ENCODE measurements at regions not wholly inside any gene's neighbourhood (a gene's known extent, or its start where the extent isn't known, plus 50 kb on each side); places are given as distances from the start of the nearest gene placed in this dataset.
"Not testable (repeated sequence)": the region's sequence is repeated elsewhere in the genome, so short reads cannot be mapped to it uniquely, and the experiment has no call there.

DNA sequence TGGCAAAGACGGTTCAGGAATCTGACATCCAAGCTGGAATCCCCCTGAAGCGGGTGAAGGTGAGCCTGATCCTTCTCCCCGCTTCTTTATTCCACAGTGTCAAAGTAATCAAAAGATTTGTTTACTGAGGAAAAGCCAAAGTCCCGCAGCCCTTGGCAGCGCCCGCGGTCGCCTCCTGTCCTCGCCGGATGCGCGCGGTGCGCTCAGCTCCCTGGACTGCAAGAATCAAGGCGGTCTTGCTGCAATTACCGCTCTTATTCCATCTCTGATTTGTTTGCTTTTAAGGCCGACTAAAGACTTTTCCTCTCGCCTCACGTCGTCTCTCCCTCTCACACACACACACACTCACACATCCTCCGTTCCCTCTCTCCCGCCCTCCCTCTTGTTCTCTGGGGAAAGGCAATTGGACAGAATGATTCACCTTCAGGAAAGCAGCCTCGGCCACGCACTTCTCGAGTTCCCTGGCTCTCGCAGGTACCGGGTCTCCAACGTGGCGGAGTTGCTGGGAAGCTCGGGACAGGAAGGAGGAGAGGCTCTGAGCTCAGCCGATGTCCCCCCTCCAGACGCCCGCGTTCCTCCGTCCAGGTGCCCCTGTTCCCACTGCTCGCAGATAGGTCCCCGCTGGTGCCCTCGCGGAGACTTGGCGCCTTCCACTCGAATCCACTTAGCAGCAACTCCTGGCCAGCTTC lies 68.6 kb upstream of the USP15 start:
- POLR2A ChIA-PET, result no interaction called here
- peak; percentile 5 for DNase-seq (ENCODE audit: extremely low spot score)

DNA sequence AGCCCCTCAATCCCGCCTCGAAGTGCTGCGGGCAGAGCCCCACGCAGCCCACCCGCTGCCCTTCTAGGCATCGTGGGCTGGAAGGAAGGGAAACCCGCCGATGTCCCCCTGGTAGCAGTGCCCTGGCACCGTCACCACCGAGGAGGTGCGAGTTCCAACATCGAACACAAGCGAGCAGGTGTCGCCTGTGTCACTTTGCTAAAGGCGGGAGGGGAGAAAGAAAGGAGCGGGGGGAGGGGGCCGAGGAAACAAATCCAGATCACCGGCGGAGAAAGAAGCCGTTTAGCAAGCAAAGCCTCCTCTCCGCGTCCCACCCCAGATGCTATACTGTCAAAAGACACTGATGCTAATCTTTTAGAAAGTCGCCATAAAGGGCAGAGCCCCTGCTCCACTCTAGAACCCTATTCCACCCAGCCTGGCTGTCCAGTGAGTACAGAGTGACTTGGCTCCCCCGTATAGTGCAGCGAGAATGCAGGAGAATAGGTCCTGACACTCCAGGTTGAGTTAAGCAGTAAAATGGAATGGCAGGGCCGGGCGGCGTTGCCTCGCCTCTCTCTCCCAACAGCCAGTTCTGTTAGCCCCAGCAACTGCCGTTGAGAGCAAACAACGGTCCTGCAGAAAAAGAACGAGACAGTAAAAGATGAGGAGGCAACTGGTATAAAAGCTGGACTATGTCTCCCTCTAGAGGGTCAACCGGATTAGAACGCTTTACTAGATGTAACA lies 67.9 kb upstream of the USP15 start:
- DNase-seq (ENCODE audit: extremely low spot score), result peak; percentile 70
- ChIA-PET POLR2A (no interaction called here), CTCF (interaction anchor here (0.7 to 1.7 kb wide), 4 partner anchors 11 to 1498 kb away, joined by 3 to 15 read pairs (median 4); no protein-coding TSS in a partner anchor)
- TF ChIP-seq L3MBTL2 (conservative IDR thresholded peaks at IDR 0.05) (peak; percentile 35; the same call in 1 of the 2 replicates), NFRKB (IDR thresholded peaks at IDR 0.05) (no peak)

More for the DNA sequence above, 68.6 kb upstream of the USP15 start:
- CTCF ChIA-PET, result interaction anchor here (0.9 kb wide), 1 partner anchor 68 kb away, joined by 3 read pairs; no protein-coding TSS in a partner anchor
- no peak for TF ChIP-seq LEF1 (IDR thresholded peaks at IDR 0.05; ENCODE audit: borderline replicate concordance)
- TF ChIP-seq, protein P1, sequence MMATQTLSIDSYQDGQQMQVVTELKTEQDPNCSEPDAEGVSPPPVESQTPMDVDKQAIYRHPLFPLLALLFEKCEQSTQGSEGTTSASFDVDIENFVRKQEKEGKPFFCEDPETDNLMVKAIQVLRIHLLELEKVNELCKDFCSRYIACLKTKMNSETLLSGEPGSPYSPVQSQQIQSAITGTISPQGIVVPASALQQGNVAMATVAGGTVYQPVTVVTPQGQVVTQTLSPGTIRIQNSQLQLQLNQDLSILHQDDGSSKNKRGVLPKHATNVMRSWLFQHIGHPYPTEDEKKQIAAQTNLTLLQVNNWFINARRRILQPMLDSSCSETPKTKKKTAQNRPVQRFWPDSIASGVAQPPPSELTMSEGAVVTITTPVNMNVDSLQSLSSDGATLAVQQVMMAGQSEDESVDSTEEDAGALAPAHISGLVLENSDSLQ (IDR thresholded peaks at IDR 0.05), result no peak
- no peak for TF ChIP-seq FOXM1 (IDR thresholded peaks at IDR 0.05; ENCODE audit: borderline replicate concordance)
- TF ChIP-seq NFRKB (IDR thresholded peaks at IDR 0.05), result no peak
- no peak for TF ChIP-seq ELF4 (IDR thresholded peaks at IDR 0.05)
- TF ChIP-seq HDGF (IDR thresholded peaks at IDR 0.05; ENCODE audit: borderline replicate concordance), result no peak
- no peak for TF ChIP-seq FOXA1 (IDR thresholded peaks at IDR 0.05)
- no peak for TF ChIP-seq SP1 (IDR thresholded peaks at IDR 0.05)
- no peak for TF ChIP-seq SUZ12 (IDR thresholded peaks at IDR 0.05)
- TF ChIP-seq L3MBTL2 (conservative IDR thresholded peaks at IDR 0.05), result no peak
- TF ChIP-seq TARDBP (IDR thresholded peaks at IDR 0.05), result no peak
- no peak for TF ChIP-seq CTBP1 (IDR thresholded peaks at IDR 0.05; ENCODE audit: borderline replicate concordance)
- no peak for TF ChIP-seq FOXK2 (IDR thresholded peaks at IDR 0.05)

DNA sequence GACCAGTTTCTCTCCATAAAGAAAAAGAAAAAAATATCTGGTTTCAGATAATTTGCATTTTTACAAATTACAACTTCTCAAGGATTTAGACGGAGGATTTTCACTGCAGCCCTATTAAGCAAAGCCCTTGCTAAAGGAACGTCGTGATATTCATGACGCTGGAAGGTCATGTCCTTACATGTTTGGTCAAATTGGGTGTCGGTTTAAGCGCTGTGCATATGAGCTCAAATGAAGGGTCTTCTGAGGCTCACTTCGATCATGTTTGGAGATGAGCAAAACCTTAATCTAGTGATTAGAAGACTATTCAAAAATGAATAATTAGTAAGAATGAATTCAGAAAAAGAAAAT lies 67.3 kb upstream of the USP15 start:
- CTCF ChIA-PET, result interaction anchor here (0.6 to 1.7 kb wide), 6 partner anchors 9 to 1498 kb away, joined by 3 to 15 read pairs (median 4); no protein-coding TSS in a partner anchor
- DNase-seq (ENCODE audit: extremely low spot score), result no peak
- POLR2A ChIA-PET, result no interaction called here
- no peak for TF ChIP-seq LEF1 (IDR thresholded peaks at IDR 0.05; ENCODE audit: borderline replicate concordance)
- TF ChIP-seq, protein P1 (IDR thresholded peaks at IDR 0.05), result no peak
- no peak for TF ChIP-seq ARNT (IDR thresholded peaks at IDR 0.05)
- no peak for TF ChIP-seq TARDBP (IDR thresholded peaks at IDR 0.05)
- no peak for TF ChIP-seq FOXM1 (IDR thresholded peaks at IDR 0.05; ENCODE audit: borderline replicate concordance)
- no peak for TF ChIP-seq CTBP1 (IDR thresholded peaks at IDR 0.05; ENCODE audit: borderline replicate concordance)
- no peak for TF ChIP-seq NFRKB (IDR thresholded peaks at IDR 0.05)
- no peak for TF ChIP-seq ZNF384 (IDR thresholded peaks at IDR 0.05)
- no peak for TF ChIP-seq SP1 (IDR thresholded peaks at IDR 0.05)
- TF ChIP-seq FOXA1 (IDR thresholded peaks at IDR 0.05), result no peak
- TF ChIP-seq SUZ12 (IDR thresholded peaks at IDR 0.05), result no peak
- TF ChIP-seq L3MBTL2 (conservative IDR thresholded peaks at IDR 0.05), result no peak
- TF ChIP-seq BHLHE40 (IDR thresholded peaks at IDR 0.05; ENCODE audit: borderline replicate concordance), result no peak
- no peak for TF ChIP-seq ELF4 (IDR thresholded peaks at IDR 0.05)
- no peak for TF ChIP-seq HDGF (IDR thresholded peaks at IDR 0.05; ENCODE audit: borderline replicate concordance)

DNA sequence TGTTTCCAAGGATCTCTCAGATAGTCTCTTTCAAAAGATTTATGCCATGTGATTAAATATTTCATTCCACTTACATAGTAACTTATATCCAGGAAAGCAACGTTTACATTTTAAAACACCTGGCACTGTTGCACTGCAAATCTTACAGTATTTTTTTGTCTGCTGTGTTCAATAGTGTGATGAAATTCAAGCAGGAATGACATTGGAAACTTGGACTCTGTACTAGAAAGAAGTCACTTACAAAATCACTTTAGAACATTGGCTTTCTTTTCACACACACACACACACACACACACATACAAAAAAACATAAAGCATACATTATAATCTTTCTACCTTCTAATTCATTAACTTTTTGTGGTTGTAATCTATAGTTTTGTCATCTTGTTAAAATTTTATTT lies 66.2 kb upstream of the USP15 start:
- no peak for DNase-seq (ENCODE audit: extremely low spot score)
- no peak for TF ChIP-seq ARNT (IDR thresholded peaks at IDR 0.05)
- TF ChIP-seq TARDBP (IDR thresholded peaks at IDR 0.05), result no peak
- no peak for TF ChIP-seq ZNF384 (IDR thresholded peaks at IDR 0.05)
- TF ChIP-seq L3MBTL2 (conservative IDR thresholded peaks at IDR 0.05), result no peak
- TF ChIP-seq SP1 (IDR thresholded peaks at IDR 0.05), result no peak
- CTCF ChIA-PET, result interaction anchor here (1.2 to 1.7 kb wide), 2 partner anchors 10 to 17 kb away, joined by 3 to 15 read pairs; no protein-coding TSS in a partner anchor
- POLR2A ChIA-PET, result no interaction called here

DNA sequence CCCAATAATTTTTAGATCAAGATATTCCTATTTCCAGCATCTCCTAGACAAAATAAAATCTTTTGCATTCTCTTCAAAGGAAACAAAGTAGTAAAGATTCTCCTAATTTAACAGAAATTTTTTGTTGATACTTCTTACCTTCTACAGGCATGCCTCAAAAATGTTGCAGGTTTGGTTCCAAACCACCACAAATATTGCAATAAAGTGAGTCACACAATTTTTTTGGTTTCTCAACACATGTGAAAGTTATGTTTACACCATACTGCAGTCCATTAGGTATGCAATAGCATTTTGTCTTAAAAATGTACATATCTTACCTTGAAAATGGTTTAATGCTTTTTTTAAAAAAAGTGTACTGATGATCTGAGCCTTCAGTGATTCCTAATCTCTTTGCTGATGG lies 65.6 kb upstream of the USP15 start:
- no peak for DNase-seq (ENCODE audit: extremely low spot score)
- POLR2A ChIA-PET, result no interaction called here
- CTCF ChIA-PET, result no interaction called here
- no peak for TF ChIP-seq LEF1 (IDR thresholded peaks at IDR 0.05; ENCODE audit: borderline replicate concordance)
- no peak for TF ChIP-seq FOXK2 (IDR thresholded peaks at IDR 0.05)
- TF ChIP-seq TARDBP (IDR thresholded peaks at IDR 0.05), result no peak
- no peak for TF ChIP-seq SP1 (IDR thresholded peaks at IDR 0.05)
- no peak for TF ChIP-seq HDGF (IDR thresholded peaks at IDR 0.05; ENCODE audit: borderline replicate concordance)
- no peak for TF ChIP-seq BHLHE40 (IDR thresholded peaks at IDR 0.05; ENCODE audit: borderline replicate concordance)
- TF ChIP-seq FOXA1 (IDR thresholded peaks at IDR 0.05), result no peak
- no peak for TF ChIP-seq SUZ12 (IDR thresholded peaks at IDR 0.05)
- TF ChIP-seq FOXM1 (IDR thresholded peaks at IDR 0.05; ENCODE audit: borderline replicate concordance), result no peak
- no peak for TF ChIP-seq ZNF384 (IDR thresholded peaks at IDR 0.05)
- TF ChIP-seq ELF4 (IDR thresholded peaks at IDR 0.05), result no peak
- TF ChIP-seq L3MBTL2 (conservative IDR thresholded peaks at IDR 0.05), result no peak

DNA sequence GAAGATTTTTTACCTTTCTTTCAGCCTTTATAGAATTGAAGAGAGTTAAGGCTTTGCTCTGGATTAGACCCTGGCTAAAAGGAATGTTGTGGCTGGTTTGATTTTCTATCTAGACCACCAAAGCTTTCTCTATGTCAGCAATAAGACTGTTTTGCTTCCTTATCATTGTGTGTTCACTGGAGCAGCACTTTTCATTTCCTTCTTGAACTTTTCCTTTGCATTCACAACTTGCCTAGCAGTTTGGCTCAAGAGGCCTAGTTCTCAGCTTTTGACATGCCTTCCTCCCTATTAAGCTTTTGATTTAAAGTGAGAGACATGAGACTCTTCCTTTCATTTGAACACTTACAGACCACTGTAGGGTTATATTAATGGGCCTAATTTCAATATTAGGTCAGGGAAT lies 64.1 kb upstream of the USP15 start:
- CTCF ChIA-PET, result interaction anchor here (1.2 kb wide), 1 partner anchor 14 kb away, joined by 3 read pairs; no protein-coding TSS in a partner anchor
- POLR2A ChIA-PET, result no interaction called here
- TF ChIP-seq HDGF (IDR thresholded peaks at IDR 0.05; ENCODE audit: borderline replicate concordance) (no peak), ZNF384 (IDR thresholded peaks at IDR 0.05) (no peak), BHLHE40 (IDR thresholded peaks at IDR 0.05; ENCODE audit: borderline replicate concordance) (no peak), LEF1 (IDR thresholded peaks at IDR 0.05; ENCODE audit: borderline replicate concordance) (no peak), SUZ12 (IDR thresholded peaks at IDR 0.05) (no peak), L3MBTL2 (conservative IDR thresholded peaks at IDR 0.05) (no peak), CTBP1 (IDR thresholded peaks at IDR 0.05; ENCODE audit: borderline replicate concordance) (no peak), FOXK2 (IDR thresholded peaks at IDR 0.05) (no peak), FOXA1 (IDR thresholded peaks at IDR 0.05) (no peak), NFRKB (IDR thresholded peaks at IDR 0.05) (no peak), FOXM1 (IDR thresholded peaks at IDR 0.05; ENCODE audit: borderline replicate concordance) (no peak), SP1 (IDR thresholded peaks at IDR 0.05) (no peak)
- TF ChIP-seq, protein P1 (IDR thresholded peaks at IDR 0.05), result no peak
- DNase-seq (ENCODE audit: extremely low spot score), result no peak

DNA sequence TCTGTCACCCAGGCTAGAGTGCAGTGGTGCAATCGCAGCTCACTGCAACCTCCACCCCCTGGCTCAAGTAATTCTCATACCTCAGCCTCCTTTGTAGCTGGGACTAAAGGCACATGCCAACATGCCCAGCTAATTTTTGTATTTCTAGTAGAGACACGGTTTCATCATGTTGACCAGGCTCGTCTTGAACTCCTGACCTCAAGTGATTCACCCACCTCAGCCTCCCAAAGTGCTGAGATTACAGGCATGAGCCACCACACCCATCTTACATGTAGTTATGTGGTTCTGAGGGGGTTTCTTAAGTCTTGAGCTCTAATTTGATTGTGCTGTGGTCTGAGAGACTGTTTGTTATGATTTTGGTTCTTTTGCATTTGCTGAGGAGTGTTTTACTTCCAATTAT lies 57.3 kb upstream of the USP15 start:
- CTCF ChIA-PET; DNase-seq (ENCODE audit: extremely low spot score); POLR2A ChIA-PET: not testable (repeated sequence)

Data from HEK293T (cell line).